NT2/D1 (cell line): ENCODE measurements at regions not wholly inside any gene's neighbourhood (a gene's known extent, or its start where the extent isn't known, plus 50 kb on each side); places are given as distances from the start of the nearest gene placed in this dataset.

ENCODE experiments used
- DNase-seq: peaks from one replicate; pipeline ENCODE4 v3.0.0-alpha.2; 2011; ENCODE audit warnings: low read depth, low spot score
- H3K27me3 ChIP-seq: 2 replicates; pipeline ENCODE4 v1.6.0; 2011; ENCODE audit warnings: mild to moderate bottlenecking; ENCODE audit not compliant: insufficient read length, insufficient read depth
- H3K36me3 ChIP-seq: 2 replicates; pipeline ENCODE4 v1.6.1; 2011; ENCODE audit warnings: mild to moderate bottlenecking, low read length, mixed read lengths; ENCODE audit not compliant: insufficient read depth, insufficient read length
- H3K4me1 ChIP-seq: 2 replicates; pipeline ENCODE4 v1.5.1; 2011; ENCODE audit not compliant: insufficient read depth, insufficient read length
- H3K4me3 ChIP-seq: 2 replicates; pipeline ENCODE4 v1.5.1; 2011; ENCODE audit warnings: low read depth; ENCODE audit not compliant: insufficient read length
- H3K9ac ChIP-seq: 2 replicates; pipeline ENCODE4 v1.6.0; 2011; ENCODE audit warnings: low read depth; ENCODE audit not compliant: insufficient read length
- H3K9me3 ChIP-seq: 2 replicates; pipeline ENCODE4 v1.5.1; 2011; ENCODE audit warnings: mild to moderate bottlenecking, low read length; ENCODE audit not compliant: insufficient read depth
- SUZ12 ChIP-seq: IDR thresholded peaks from 2 replicates; pipeline ENCODE4 v1.6.1; 2011; ENCODE audit not compliant: insufficient read length, insufficient read depth; ENCODE audit errors: extremely low read depth
- YY1 ChIP-seq: IDR thresholded peaks from 2 replicates; pipeline ENCODE4 v1.6.1; 2011; ENCODE audit not compliant: insufficient read length, insufficient read depth
- ZNF274 ChIP-seq: IDR thresholded peaks from 2 replicates; pipeline ENCODE4 v1.6.1; 2011; ENCODE audit warnings: mild to moderate bottlenecking, low read depth, low read length

GRCh38 chr7:50146692-50147091 is 53.6 kb upstream of the ZPBP start:
- Histone ChIP-seq H3K9me3 (no peaks in the 10 kb centered on the region), H3K36me3 (no peaks in the 10 kb centered on the region), H3K27me3 (no peaks in the 10 kb centered on the region), H3K4me3 (no peak overlapping the region), H3K4me1 (no peaks in the 10 kb centered on the region), H3K9ac (no peak overlapping the region)
- TF ChIP-seq YY1: no peak
- TF ChIP-seq SUZ12: no peak
- no peak for TF ChIP-seq ZNF274
- no peak for DNase-seq

- Histone ChIP-seq H3K36me3 (no peaks in the 10 kb centered on the region), H3K9ac (no peak overlapping the region), H3K4me3 (no peak overlapping the region), H3K27me3 (no peaks in the 10 kb centered on the region), H3K9me3 (no peaks in the 10 kb centered on the region), H3K4me1 (no peaks in the 10 kb centered on the region)
- no peak for DNase-seq
- TF ChIP-seq SUZ12 (no peak), YY1 (no peak), ZNF274 (no peak)
Observed at GRCh38 chr7:50145801-50146338, 52.8 kb upstream of the ZPBP start.

- H3K4me3 ChIP-seq: no peak overlapping the region
- no peaks in the 10 kb centered on the region for H3K36me3 ChIP-seq
- no peak overlapping the region for H3K9ac ChIP-seq
- TF ChIP-seq ZNF274: no peak
- TF ChIP-seq SUZ12: no peak
- TF ChIP-seq YY1: no peak
- DNase-seq: no peak
- H3K4me1 ChIP-seq: no peaks in the 10 kb centered on the region
- no peaks in the 10 kb centered on the region for H3K9me3 ChIP-seq
- H3K27me3 ChIP-seq: no peaks in the 10 kb centered on the region
Observed at GRCh38 chr7:50145226-50145625, 52.2 kb upstream of the ZPBP start.
